GM19372 (cell line): ENCODE measurements at regions not wholly inside any gene's neighbourhood (a gene's known extent, or its start where the extent isn't known, plus 50 kb on each side); places are given as distances from the start of the nearest gene placed in this dataset.
"Not testable (repeated sequence)": the region's sequence is repeated elsewhere in the genome, so short reads cannot be mapped to it uniquely, and the experiment has no call there.

ENCODE experiments used
- ATAC-seq: cut with Tn5 transposase; IDR thresholded peaks from one replicate; pipeline ENCODE4 v1.9.1; 2021; ENCODE audit warnings: mild to moderate bottlenecking, low read depth, moderate library complexity; ENCODE audit not compliant: unreplicated experiment

DNA sequence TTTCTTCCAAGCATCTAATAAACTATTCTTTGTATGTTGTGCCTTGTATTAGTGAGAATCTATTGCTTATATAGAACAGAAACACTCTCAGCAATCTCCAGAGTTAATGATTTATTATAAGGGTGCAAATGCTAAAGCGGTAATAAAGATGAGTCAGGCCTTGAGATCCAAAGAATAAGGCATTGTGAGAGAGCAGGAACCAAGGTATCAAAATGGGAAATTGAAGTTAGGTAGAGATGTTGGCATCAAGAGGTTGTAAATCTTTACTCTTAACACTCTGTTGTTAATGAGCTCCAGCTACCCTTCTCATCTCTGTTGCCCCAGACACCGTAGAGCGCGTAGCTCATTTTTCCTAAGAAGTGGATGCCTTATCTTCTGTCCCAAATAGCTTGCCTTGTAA lies 375.2 kb downstream of the ARL4A start:
- no peak for ATAC-seq

DNA sequence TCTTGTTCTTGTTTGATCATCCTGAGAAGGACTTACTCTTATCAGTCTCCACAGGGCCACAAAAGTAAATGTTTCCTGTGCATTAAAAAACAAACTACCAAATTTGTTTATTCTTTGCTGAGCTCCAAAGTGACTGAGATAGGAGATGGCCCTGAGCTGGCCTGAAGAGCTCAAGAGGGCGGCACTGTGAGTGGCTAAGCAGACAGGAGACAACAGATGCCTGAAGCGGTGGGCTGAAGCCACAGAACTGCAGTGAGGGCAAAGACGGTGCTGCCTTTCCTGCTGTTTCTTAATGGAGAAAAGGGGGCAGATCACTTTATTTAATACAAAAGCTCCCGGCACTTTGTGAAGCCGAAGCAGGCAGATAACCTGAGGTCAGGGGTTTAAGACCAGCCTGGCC lies 379.6 kb downstream of the ARL4A start:
- no peak for ATAC-seq

DNA sequence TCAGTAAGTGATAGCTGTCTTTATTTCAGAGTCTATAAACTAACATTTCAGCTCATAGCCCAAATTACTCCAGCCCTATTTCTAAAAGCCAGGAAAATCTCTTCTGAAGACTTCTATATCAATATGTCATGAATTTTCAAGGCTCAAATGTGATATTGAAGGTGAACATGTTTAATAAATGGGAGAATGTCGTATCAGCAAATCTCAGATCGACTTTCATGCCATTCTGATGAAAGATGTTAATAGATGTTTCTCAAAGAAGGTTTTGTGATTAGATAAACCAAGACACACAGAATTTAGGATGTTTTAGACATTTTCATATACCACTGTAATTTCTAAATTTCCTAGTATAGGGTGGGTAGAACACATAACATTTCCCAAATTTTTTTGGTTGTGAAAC lies 380.6 kb downstream of the ARL4A start:
- ATAC-seq: no peak

DNA sequence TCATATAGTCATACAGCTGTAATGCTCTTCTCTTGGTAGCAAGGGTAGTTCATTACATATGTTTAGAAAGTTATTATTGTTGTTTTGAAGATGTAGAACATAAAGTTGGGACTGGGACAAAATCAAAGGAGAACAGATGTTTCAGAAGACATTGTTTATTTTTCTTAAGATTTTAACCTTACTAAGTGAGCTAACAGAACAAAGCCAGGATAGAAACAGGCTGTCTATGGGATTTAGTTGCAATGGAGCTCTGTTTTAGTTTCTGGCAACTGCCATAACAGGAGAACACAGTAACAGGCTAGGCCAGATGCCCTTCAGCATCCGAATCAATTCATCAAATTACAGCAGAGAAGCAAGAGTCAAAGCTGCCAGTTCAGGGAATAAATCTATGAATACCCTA lies 382.4 kb downstream of the ARL4A start:
- no peak for ATAC-seq

DNA sequence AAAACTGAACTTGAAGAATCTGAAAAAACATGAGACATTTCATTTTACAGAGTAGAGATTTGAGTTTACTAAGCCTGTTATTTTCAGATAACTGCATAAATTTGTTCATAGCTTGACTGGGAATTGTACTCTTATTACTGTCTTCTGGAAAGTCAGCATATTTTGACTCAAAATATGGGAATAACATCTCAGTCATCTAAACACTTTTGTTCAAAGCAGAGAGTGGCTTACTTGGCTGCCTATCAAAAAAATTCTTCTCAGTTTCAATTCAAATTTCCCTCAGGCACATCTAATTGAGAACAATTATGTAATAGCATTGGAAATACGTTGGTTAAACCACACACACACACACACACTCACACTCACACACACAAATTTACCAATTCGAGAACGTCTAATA lies 384.6 kb downstream of the ARL4A start:
- ATAC-seq: no peak

DNA sequence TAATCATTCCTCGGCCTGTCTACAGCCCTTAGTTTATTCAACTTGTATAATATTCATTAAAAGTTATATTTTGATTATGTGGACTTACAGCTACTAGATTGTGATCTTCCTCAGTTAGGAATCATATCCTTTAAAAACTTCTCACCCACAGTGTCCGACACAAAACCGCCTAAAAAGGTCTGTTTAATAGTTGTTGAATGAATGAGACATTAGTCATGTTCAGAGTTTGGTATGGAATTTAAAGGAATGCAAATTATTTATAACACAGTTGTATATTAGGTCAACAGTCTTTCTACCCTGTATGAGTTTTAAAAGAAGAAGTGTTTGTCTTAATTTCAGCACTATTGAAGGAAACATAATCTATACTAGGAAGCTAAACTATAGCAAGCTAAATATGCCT lies 390.0 kb downstream of the ARL4A start:
- ATAC-seq: no peak

DNA sequence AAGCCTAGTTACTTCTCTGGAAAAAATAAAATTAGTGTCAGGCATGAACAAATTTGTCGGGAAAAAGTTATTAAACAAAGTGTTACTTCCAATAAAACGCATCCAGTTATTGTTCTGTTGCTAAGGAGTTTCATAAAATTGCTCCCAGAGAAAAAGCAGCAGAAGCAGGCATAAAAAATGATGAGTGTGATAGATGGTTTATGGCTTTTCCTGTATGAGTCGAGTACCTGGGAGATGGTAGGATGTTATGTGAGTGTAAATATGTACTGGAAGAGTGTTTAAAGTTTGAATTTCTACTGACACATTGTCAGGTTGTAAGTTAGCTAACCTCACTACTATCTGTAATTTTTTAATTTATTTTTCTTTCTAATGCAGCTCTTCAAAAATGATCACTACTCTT lies 390.7 kb downstream of the ARL4A start:
- no peak for ATAC-seq

DNA sequence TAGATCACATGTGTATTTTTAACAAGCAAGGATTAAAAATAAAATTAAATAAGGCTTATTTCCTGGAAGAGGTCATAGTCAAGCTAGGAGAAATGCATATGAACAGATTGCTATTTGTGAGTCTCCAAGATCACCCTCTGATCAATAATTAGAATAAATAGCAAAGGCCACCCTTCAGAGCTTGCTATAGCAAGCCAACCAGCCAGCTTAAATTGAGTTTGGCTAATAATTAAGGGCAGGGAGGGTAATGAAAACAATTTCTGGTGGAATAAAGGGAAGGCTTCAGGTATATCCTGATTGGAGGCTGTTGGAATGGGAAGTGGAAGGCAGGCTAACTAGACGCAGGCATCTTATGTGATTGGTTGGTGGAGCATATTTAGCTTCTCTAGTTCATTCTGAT lies 403.5 kb downstream of the ARL4A start:
- no peak for ATAC-seq

DNA sequence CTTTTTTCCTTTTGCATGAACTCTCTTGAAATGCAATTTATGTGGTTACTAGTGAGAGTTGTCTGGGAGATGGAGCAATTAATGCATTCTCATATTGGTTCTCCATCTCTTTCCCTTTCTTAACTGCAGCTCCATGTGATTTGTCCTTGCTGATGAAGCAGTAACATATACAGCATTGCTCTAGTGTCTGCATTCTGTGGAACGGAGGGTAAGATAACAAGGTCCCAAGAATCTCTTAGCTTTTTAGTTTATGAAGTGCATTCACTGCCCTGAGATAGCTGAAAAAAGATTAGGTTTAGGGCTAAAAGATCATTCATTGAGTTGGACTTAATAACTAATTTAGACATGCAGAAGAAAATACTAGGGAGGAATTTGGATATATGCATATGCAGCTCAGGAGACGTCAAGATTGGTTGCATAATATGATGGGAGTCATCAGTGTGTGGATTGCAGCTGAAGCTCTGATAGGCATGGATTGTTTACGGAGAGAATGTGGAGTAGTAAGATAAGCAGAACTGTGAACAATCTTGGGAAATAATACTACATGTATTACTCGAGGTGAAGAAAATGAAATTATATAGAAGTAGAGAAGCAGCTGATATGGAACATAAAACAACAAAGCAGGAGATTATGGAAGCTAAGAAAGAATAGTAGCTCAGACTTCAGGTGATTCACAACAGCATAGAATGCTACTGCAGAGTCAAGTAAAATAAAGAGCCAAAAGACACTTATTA lies 404.7 kb downstream of the ARL4A start:
- ATAC-seq: no peak

DNA sequence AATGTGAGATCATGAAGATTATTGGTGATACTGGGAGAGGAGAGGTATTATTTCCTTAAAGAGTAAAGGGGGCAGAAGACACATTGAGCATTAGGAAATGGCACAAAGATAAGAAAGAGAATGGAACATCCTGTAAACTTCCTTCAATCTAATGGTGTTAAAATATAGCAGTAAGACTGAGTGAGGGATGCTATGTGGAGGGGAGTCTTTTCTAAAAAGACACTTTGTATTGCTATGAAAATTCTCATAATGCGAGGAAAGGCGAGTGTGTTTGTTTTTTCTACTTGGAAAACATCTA lies 405.2 kb downstream of the ARL4A start:
- no peak for ATAC-seq

DNA sequence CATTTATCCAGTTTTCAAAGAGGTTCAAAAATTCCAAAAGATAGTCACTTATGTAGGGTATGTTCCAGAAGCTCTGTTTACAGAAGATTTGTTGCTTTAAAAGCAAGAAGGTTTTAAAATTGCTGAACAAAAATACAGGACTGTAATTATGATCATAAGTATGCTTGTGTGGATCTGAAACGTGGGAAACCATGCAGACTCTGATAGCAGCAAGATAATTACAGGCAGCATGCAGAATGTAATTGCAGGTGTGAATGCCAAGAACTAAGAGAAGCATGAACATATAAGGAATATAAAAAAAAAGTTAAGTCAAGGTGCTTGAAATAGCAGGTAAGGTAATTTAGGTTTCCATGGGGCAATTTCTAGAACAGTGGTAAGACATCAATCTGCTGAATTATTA lies 405.7 kb downstream of the ARL4A start:
- ATAC-seq: no peak

DNA sequence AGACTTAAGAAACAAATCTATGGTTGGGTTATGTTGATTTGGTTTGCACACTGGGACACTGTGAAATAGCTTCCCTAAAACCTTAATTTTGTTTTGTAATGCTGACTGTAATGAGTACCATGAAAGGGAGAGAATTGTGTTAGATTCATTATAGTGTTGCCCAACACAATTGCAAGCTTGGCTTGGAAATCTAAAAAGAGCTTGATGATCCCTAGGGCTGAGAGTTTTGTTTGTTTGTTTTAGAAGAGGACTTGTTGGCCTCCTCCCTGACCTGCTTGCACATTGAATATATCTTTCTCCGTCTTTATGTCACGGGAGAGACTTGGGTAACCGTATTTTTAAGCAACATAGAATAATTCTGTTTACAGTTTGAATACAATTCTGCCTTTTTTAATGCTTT lies 410.1 kb downstream of the ARL4A start:
- ATAC-seq: no peak

DNA sequence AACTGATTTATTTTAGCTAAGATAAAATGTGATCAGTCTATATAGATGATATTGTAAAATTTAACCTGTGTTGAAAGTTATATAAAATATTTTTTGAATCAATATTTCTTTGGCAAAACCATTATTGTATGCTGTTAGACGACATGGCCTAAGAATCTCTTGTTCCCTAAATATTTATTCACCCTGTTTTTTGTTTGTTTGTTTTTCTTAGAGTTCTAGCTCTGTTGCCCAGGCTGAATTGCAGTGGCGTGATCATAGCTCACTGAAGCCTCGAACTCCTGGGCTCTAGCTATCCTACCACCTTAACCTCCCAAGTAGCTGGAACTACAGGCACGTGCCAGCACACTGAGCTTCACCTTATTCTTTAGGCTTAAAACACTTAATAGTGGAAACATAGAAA lies 410.7 kb downstream of the ARL4A start:
- no peak for ATAC-seq

DNA sequence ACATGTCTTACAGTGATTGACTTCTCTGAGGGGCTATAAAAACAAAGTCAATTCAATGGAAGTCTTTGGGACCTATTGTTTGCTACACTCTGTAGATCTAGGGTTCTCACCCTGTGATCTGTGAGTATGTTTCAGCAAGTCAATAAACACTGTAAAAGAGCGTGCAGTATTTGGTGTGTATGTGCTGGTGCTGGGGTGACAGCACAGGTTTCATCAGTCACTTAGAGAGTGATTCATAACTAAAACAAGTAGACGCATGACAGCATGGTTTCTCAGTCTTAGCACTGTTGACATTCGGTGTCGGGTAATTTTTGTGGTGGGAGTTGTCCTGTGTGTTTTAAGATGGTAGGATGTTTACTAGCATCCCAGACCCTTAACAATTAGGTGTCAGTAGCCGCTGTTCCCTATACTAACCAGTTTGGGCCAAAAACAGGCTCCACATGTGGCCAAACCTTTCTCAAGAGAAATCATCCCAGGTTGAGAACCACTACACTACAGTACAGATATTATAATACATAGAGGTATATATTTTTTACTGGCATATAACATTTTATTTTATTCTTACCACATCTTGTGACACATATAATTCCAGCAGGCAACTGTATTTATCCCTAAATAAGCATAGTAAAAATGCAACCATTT lies 411.8 kb downstream of the ARL4A start:
- ATAC-seq: no peak

DNA sequence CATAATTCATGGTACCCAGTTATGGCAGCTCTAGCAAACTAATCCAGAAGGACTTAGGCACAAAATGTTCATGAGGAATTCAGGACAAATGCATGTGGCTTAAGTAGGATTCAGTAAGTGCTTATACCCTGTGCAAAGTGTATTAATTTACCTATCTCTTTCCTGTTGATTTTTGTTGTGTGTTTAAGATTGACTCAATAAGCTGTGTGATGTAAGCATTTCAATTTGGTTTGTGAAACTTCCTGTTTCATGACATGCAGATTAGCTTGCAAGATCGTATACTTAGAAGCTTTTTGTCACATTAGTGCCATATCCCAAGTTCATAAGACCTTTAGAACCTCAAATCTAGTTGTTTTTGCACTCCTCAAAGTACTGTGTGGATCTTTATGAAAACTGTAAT lies 416.7 kb downstream of the ARL4A start:
- no peak for ATAC-seq

DNA sequence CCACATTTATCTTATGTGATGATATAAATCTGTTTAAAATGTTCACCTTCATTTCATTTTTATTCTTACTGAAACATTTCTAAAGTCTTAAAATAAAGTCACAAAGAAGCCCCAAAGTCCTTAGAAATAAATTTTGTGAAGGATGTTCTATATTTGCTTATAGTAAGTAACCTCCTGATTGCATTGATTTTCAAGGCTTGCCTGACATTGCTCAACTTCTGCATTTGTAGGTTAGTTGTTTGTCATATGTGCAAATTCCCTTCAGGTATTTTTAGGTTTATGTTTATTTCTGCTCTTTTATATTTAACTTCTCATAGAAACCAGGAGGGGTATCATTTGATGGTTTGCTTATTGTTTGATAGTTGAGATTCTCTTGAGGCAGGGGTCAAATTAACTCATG lies 417.8 kb downstream of the ARL4A start:
- no peak for ATAC-seq

DNA sequence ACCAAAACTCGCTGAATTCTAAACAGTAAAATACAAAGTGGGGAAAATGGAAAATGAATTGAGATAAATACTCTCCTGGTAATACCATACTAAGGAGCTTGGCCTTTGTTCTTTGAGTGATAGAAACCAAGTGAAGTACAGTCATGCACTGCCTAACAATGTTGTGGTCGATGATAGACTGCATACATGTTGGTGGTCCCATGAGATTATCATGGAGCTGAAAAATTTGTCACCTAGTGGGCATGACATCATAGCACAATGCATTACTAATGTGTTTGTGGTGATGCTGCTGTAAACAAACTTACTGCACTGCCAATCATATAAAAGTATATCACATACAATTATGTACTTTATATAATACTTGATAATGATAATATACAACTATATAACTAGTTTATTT lies 419.1 kb downstream of the ARL4A start:
- ATAC-seq: no peak

DNA sequence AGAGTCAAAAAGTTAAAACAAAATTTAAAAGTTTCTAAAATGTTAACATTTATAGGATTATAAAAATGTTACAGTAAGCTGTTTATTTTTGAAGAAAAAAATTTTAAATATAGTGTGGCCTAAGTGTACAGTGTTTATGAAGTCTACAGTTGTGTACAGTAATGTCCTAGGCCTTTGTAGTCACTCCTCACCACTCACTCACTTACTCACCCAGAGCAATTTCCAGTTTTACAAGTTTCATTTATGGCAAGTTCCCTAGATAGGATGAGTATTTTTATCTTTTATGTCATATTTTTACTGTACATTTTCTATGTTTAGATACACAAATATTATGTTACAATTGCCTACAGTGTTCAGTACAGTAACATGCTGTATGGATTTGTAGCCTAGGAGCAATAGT lies 419.9 kb downstream of the ARL4A start:
- ATAC-seq: no peak

DNA sequence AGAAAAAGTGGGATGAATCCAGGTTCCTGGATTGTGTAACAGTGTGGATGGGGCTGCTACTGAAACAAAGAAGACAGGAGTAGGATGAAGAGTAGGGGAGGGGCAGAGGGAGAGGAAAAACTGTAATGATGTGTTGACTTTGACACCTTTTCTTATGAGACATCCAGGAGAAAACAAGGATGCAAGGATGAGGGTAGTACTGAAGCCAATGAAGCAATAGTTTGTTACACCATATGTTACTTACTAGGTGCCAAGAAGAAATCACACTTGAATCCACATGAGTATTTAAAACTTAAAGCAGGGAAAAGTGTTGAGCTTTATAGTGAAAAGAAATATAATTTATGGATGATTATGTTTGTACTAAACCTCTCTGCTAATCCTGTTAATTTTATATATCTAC lies 420.6 kb downstream of the ARL4A start:
- no peak for ATAC-seq

DNA sequence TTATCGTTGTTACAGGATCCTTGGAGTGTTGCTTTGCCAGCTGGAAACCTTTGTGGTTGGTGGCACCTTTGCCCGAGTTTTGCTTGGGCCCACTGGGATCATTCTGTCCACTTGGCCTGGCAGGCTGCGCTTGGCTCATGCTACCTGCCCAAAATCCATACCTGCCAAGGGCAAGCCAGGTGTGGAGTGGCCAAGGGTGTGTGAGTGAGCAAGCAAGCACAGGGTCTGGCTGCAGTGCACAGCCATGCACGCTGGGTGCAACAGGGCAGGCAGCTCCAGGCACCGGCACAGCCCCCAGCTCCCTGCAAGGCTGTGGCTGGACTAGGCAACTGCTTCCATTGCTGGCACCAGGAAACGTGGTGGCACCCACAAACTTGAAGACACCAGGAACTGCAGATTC lies 421.8 kb downstream of the ARL4A start:
- ATAC-seq: no peak

DNA sequence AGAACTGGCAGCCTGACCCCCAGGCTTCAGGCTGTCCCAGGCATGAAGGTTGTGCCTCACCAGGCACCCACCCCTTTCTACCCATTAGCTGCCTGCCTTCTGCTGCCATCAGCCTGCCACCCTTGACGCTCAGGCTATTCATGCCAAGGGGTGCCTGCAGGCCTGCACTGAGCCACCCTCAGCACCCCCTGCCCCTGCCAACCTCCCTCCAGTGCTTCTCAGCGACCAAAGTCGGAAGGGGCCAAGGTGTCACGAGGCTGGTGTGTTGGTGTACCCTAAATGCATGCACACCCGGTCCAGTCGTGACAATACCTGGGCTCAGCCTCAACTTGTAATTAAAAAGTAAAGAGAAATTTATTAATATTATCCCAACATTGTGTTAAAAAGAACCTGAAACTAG lies 422.7 kb downstream of the ARL4A start:
- no peak for ATAC-seq

DNA sequence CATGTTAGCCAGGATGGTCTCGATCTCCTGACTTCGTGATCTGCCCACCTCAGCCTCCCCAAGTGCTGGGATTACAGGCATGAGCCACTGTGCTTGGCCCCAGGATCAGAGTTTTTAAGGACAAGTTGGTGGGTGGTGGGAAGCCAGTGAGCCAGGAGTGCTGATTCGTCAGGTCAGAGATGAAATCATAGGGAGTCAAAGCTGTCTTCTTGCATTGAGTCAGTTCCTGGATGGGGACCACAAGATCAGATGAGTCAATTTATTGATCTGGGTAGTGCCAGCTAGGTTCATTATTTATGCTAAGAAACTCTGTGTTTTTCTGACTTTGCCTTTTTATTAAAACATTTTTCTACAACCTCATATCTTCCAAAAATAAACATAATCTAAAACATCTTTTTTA lies 423.8 kb downstream of the ARL4A start:
- ATAC-seq: no peak

DNA sequence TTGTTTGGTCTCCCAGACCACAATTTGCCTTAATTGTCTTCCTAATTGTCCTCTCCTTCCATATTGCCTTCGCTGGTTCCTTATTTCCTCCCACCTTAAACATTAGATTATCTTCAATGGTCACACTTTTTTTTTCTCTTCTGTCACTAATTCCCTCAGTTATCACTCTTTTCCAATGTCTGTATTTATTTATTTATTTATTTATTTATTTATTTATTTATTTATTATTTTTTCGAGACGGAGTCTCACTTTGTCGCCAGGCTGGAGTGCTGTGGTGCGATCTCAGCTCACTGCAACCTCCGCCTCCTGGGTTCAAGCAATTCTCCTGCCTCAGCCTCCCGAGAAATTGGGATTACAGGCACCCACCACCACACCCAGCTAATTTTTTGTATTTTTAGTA lies 426.8 kb downstream of the ARL4A start:
- ATAC-seq: not testable (repeated sequence)
